ENCODE measurements at regions not wholly inside any gene's neighbourhood (a gene's known extent, or its start where the extent isn't known, plus 50 kb on each side); places are given as distances from the start of the nearest gene placed in this dataset.
"Not testable (repeated sequence)": the region's sequence is repeated elsewhere in the genome, so short reads cannot be mapped to it uniquely, and the experiment has no call there.

DNA sequence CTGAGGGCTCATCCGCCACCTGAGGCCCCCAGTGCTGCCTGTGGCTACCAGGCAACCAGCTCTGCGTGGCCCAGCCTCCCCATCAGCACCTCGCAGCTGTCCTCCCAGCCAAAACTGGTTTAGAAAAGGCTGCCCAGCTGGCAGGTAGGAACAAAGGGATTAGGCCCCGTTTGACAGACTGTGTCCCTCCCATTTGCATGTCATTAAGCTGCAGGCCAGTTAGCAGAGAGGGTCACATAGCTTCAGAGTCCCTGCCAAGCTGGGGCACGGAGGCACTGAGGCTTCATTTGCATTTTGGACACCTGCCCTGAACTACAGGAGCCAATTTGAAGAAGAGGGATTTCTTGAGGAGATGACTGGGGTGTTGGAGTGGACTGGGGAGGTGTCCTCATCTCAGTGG lies 177.9 kb downstream of the TLE3 start:
- no peak for DNase-seq

DNA sequence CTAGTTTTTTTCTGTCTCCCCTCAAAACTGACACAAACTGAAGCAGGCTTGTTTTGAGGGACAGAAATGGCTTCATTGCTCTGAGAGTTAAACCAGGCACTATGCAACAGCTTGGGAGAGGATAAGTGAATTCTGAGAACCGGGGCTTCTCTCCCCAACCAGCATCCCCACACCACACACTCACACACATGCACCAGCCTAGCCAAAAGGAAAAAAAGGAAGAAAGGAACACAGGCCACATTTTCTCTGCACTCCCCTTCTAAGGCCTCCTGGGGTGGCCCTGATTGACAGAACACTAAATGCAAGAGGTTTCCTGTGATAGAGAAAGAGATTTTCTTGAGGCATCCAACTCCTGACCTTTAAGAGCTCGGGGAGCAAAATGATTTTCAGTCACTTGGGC lies 177.5 kb downstream of the TLE3 start:
- DNase-seq, result no peak

DNA sequence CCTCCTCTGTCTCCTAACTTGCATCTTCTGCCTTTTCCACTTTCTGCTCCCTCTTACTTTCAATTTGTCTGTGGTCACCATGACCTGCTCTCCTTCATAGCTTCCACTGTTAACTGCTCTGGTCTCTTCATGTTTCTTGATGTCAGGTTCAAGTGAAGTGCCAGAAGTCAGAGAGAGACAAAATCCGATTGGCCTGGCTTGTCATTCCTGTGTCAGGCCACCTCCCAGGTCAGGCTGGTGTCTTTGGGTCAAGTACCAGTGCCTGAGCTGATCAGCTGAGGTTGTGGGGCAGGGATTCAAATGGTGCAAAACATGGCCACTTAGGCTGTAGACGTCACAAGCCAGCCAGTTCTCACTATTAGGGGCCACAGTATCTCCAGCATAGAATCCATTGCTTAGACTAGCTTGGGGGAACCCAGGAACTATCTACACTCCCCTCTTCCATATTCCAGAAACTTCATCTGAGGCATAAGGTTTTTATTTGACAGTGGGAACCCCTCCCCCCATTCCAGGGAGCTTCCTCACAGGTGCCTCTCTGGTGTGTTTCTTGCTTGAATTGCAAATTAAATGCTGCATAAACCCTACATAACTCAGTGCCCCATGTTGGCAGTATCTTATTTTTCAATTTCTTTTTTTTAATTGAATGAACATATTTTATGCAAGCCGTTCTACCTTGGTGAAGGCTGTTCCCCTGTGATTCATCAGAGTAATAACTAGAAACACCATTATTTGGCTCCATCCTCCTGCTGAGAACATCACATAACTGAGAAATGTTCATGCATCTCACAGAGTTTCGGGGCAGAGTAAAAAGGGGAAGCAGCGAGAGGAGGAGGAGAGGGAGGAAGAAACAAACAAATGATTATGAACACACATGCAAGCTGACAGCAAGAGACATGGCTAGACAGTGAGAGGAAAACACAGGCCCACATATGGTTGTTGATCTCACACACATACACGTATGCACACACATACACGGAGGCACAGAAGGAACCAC lies 175.8 kb downstream of the TLE3 start:
- no peak for DNase-seq

DNA sequence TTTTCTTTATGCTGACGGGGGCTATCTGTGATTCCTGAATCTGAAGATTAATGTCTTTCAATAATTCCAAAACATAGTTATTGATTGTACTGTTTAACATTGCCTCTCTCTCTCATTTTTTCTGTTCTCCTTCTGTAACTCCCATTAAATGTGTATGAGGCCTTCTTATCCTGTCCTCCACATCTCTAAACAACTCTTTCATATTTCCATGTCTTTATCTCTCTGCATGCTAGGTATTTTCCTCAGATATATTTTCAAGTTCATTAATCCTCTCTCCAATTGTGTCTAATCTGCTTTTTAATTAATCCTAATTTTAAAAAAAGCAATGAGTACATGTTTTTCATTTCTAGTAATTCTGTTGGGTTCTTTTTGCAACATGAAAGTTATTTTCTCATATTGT lies 173.2 kb downstream of the TLE3 start:
- DNase-seq, result no peak

DNA sequence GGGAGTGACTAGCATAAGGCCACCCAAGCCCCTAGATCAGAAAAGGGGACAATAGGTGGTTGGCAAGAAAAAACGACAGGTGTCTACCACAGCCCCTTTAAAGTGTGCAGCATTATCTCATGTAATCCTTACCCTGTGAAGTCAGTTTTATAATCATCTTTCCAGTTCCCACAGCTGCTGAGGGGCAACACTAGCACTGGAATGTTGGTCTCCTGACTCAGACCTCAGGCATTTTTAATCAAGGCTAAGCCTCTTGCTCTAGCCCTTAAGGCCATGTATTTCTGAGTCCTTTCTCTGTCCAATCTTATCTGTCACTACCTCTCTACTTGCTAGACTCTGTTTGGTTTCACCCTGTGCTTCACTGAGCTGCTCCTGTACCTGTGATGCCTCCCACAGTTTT lies 171.7 kb downstream of the TLE3 start:
- DNase-seq, result no peak

DNA sequence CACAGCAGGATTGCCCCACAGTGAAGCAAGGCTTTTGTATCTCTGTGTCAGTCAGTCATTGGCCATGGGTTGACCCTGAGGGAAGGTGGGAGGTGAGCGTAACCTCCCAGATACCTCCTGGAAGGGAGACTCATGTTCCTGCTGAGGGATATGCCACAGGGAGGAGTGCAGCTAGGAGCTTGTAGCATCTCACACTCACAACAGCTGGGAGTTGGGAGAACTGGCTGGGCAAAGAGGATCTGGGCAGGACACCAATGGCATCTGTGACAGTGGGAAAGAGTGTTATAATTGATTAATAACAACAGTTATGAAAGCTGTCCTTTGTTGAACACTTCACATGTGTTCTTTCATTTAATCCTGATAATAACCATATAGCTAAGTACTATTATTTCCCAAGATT lies 171.0 kb downstream of the TLE3 start:
- DNase-seq, result no peak

DNA sequence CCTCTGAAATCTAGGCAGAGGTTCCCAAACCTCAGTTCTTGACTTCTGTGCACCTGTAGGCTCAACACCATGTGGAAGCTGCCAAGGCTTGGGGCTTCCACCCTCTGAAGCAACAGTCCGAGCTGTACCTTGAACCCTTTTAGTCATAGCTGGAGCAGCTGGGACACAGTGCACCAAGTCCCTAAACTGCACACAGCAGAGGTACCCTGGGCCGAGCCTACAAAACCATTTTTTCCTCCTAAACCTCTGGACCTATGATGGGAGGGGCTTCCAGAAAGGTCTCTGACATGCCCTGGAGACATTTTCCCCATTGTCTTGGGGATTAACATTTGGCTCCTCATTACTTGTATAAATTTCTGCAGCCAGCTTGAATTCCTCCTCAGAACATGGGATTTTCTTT lies 168.8 kb downstream of the TLE3 start:
- DNase-seq, result not testable (repeated sequence)

DNA sequence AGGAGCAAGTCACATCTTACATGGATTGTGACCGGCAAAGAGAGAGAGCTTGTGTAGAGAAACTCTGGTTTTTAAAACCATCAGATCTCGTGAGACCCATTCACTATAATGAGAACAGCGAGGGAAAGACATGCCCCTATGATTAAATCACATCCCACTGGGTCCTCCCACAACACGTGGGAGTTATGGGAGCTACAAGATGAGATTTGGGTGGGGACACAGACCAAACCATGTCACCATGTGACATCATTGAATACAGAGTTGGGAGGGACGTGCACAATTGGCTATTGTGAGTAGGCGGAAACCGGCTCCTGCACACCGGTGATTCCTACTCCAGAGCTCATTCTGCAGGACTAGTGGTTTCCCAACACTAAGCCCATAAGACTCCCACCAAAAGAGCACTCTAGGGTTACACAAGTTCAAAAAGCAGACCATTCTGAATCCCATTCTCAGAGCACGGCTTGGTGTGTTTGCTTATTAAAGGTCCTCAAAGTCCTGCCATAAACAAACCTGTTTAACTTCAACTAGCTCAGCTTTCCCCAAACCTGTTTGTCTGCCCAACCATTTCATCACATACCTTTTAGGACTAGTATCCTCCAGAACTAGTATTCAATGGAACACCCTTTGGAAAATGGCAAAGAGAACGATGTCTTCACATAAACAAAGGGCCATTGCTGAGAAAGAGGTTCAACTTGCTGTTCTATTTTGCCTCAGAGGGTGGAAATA lies 167.6 kb downstream of the TLE3 start:
- DNase-seq, result no peak

DNA sequence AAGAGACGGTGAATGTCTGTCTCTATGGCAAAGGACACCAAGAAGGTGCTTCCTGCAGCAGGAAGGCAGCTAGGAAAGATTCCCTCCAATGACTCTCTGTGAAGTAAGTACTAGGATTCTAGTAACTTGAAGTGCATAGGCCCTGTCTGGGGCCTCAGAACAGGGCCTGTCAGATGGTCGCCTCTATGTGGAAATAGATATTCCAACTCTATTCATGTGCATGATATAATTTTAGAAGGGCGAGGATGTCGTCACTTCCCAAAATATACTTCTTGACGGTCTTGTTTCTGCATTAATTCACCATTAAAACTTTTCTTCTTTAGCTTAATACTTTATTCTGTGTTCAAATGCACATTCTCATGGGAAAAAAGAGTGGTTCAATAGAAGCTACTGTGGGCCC lies 167.0 kb downstream of the TLE3 start:
- DNase-seq, result no peak

DNA sequence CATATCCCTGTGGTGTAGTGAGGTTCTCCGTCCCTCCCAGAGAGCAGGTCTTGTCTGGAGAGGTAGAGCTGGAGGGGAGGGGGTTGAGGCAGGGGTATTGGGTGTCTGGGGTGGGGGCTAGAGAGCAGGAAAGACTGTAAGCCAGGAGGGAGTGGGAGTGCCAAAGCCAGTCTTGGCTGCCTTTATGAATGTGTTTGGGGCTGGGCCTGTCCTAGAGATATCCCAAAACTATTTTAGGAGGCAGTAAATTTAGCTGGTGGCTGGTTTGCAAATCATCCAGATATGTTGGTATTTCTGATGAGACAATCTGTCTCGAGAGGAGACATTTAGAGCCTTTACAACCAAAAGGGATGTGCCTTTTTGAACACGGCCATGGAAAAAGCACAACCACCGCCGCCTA lies 166.6 kb downstream of the TLE3 start:
- DNase-seq, result no peak

DNA sequence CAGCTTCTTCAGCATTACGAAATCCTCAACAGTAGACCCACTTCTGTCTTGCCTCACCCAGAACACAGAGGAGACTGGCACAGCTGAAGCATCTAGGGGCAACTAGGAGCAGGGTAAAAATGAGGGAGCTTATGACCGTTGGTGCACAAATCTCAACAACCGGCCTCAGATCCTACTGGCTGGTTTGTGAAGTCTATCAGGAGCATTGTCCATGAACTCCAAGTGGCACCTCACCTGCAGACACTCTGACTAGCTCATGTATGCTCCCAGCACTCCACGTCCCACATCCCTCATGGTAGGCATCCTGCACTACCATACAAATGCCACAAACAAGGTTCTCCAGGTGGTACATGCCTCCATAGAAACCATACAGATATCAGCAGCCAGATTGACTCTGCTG lies 163.1 kb downstream of the TLE3 start:
- no peak for DNase-seq

DNA sequence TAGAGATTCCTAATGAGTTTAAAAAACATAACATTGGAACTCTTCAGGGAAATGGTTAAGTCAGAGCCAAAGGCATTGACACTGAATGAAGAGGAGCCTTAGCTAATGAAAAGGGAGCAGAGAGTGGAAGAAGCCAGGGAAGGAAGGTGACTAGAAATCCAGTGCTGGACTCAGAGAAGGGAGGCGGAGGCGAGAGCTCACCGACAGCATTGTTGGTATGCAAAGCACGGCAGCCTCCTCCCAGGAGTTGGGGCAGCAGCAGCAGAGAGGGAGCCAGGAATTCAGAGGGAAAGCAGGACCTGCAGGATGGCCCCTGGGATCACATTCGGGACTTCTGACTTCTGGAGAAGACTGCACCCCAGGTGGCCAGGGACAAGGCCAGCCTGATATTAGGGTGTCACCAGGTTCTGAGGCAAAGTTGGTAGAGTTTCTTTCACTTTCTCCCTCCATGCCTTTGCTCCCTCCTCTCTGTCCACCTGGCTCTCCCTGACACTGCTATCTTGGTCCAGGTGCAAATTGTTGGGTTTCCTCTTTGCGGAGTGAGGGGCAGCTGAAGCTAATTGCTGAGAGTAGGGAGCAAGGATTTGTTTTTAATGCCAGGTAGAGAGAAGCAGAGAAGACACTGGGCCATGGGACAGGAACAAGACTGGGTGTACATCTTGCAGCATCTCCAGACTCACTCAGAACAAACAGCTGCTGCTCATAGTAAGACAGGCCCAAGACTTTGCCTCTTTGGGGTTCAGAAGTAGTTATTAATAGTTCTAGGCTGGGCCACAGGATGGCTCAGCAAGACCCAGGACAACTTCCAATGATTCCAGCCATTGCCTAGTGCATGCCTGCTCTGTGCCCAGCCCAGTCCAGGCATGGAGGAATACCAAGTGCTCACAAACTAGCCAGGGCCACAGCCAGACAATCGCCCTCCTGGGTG lies 157.9 kb downstream of the TLE3 start:
- no peak for DNase-seq

DNA sequence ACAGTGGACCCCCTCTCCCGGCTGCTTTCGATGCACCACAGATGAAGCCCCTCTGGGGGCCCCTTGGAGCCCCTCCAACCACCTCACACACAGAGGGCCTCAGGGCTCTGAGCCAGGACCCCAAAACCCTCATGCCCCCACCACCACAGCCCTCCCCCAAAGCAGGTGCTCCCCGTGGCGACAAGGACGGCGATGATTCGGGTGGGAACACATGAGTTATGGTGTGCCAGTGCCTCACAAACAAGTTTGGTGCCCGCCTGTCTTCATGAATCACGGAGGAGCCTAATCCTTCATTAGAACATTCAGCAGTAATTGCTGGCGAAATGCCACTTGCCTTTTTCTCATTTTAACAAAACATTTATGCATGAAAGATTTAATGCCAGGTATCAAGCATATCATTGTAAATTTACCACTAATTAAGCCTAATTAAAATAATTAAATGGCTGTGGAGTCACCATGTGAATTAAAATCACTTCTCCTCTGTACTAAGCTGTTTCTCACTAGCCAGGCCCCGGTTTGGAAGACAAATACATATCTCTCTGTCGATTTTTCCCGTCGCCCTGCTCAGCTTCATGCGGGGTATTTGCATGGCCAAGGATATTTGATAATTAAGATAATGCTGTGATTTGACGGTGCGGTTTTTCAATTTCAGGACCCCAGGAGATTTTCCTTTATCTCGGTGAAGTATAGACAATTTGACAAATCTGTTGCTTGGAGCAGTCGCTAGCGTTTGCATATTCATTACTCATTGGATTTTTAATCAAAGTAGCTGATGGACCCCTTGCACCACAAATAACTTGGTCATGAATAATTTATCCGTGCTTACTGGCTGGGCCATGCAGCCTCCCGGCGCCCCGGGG lies 157.0 kb downstream of the TLE3 start:
- DNase-seq, result no peak

DNA sequence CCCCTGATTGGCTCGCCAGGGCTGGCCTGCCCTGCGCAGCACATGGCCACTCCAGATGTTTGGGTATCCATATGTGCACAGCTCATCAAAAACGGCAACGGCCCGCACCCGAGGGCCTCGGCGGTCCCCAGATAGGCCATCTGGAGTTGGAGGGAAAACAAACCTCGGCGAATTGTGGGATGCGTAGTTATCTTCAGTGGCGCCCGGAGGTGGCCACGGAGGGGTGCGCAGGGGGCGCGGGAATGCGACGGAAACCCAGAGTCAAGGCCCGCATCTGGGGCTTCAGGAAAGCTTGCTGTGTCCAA lies 156.5 kb downstream of the TLE3 start:
- DNase-seq, result no peak

DNA sequence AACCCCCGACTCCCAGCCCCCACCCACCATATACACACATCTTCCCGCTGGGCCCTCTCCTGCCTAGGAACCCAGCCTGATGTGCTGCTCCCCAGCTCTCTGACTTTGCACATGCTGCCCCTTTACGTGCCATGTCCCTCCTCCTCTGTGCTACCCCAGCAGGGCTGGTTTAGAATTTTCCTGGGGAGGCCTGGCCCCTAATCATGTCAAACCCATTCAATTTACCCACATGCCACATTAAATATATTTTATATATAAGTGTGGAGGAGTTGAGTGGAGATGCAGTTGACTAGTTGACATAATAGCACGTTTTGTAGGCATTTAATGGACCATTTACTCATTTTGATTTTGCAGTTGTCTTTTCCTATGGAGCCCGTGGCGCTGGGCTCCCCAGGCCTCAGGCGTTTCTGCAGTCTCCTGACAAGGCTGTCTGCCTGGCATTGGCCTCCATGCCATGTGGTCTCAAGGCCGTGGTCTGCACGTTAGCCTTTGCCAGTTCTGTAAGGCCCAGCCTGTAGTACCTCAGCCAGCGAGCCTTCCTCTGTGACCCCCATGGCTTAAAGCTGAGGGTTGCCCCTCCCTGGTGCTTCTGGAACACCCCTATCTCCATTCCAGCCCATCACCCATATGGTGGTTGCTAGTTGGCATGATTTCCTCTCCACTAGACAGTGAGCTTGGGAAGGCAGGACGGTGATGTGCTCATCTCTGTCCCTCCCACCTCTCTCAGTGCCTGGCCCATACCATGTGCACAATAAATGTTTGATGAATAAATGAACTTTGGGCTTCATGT lies 155.8 kb downstream of the TLE3 start:
- DNase-seq, result no peak

DNA sequence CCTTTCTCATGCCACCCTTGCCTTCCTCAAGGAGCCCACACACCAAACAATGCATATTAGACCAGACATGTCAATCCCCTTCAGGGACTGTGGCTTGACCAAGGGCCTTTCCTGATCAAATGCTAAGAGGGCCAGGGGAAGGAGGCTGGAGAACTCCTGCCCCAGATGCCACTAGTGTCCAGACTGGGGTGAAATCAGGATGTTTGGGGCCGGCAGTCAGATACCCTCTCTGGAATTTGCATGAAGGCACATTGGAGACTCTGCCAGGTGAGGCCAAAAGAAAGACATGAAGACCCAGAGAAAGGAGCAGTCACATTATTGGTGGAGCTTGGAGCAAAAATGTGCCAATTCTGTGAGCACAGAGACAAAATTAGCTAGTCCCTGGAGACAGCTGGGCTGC lies 154.1 kb downstream of the TLE3 start:
- DNase-seq, result no peak

DNA sequence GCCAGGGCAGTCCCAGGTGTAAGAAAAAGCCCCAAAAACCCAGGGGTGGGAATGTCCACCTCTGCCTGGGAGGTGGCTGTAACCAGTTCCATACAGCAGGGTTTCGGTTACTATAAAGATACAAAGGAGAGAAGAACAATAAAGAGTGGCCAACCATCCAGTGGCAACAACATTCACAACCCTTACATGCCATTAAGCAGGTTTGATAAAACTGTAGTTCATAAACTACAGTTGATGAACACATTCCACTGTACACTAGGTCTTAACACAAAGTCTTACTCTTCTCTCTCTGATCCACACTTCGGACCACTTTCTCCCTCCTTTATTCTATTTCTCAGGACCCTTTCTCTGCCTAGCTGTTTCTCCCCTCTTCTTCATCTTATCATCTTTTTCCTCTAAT lies 152.0 kb downstream of the TLE3 start:
- DNase-seq, result no peak

DNA sequence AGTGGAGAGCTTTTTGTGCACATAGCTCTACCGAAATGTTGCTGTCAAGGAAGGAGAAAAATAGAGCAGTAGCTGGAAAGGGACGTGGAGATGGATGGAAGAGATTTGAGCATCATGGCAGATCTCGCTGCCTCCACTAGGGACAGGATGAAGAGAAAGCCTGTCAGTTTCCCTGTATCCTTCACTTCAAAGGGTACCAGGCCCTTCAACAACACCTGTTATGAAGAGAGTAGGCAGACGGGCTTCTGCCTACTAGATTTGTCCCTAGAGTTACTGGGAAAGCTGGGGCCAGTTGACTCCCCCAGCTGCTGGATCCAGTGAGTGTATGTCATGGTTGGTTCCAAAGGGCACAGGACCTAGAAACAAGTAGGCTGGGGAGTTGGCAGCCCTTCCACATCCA lies 150.8 kb downstream of the TLE3 start:
- no peak for DNase-seq

DNA sequence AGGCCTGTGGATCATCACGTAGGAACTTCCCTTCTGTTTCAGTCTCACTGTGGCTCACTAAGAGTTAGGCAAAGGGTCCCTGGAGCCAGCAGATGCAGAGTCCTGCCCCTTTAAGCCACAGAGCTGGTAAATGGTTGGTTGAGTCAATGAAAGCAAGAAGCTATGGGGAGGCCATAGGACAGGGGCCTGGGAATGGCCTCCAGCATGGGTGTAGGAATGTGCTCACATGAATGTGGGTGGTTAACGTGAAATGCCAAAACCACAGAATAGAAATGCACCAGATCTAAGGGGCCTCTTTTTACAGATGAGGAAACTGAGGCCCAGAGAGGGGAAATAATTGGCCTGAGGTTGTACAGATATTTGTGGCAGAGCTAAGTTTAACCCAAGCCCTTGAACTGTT lies 150.3 kb downstream of the TLE3 start:
- no peak for DNase-seq

DNA sequence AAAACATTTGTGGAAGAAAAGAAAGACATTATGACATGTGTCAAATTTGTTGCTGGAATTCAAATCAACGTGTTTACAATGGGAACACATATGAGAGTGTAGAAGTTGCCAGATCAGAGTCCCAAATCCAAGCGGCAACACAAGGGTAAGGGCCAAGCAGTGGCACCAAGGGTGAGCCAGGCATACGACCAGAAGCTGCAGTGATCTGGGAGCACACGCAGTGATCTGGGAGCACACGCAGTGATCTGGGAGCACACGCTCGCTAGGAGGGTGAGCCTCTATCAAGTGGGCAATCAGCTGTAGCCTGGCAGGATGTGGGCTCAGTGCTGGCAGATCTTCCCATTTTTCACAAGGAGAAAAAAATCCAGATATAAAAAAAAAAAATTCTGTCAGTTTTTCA lies 148.2 kb downstream of the TLE3 start:
- DNase-seq, result no peak
